SK-N-SH treated with all-trans-retinoic acid at 6 μM for 48 hours (cell line): ENCODE measurements at regions not wholly inside any gene's neighbourhood (a gene's known extent, or its start where the extent isn't known, plus 50 kb on each side); places are given as distances from the start of the nearest gene placed in this dataset.

Experiments used
- ATAC-seq: fragments of 200-7000 bp; cut with Tn5 transposase; 3 replicates; pipeline ENCODE4 v1.9.1; 2020; ENCODE audit warnings: mild to moderate bottlenecking, moderate library complexity
- ARNTL ChIP-seq: fragments of 450-650 bp; formaldehyde crosslinking; IDR thresholded peaks from 2 replicates; pipeline ENCODE4 v1.5.0; 2020; ENCODE audit warnings: low read depth, mild to moderate bottlenecking, moderate library complexity, borderline replicate concordance
- BACH2 ChIP-seq: fragments of 250-450 bp; sonication (Bioruptor Pico); IDR thresholded peaks from 2 replicates; pipeline ENCODE4 v1.9.0; 2021; ENCODE audit warnings: mild to moderate bottlenecking, borderline replicate concordance
- CREB5 ChIP-seq: fragments of 250-450 bp; sonication (Bioruptor Pico); IDR thresholded peaks from 2 replicates; pipeline ENCODE4 v1.5.1; 2020; ENCODE audit warnings: low read depth, mild to moderate bottlenecking, moderate library complexity
- CSDC2 ChIP-seq: fragments of 250-450 bp; sonication (Bioruptor Pico); IDR thresholded peaks from 2 replicates; pipeline ENCODE4 v1.5.0; 2020; ENCODE audit warnings: mild to moderate bottlenecking, moderate library complexity
- ESRRG ChIP-seq: fragments of 250-450 bp; sonication (Bioruptor Pico); IDR thresholded peaks from 2 replicates; pipeline ENCODE4 v1.6.1; 2021; ENCODE audit warnings: mild to moderate bottlenecking
- GLIS3 ChIP-seq: fragments of 250-450 bp; sonication (Bioruptor Pico); IDR thresholded peaks from 2 replicates; pipeline ENCODE4 v1.5.0; 2020; ENCODE audit warnings: mild to moderate bottlenecking, moderate library complexity
- ISL1 ChIP-seq: fragments of 250-450 bp; sonication (Bioruptor Pico); IDR thresholded peaks from 2 replicates; pipeline ENCODE4 v2.1.2; 2022; ENCODE audit warnings: mild to moderate bottlenecking, moderate library complexity
- PPARA ChIP-seq: fragments of 250-450 bp; sonication (Bioruptor Pico); IDR thresholded peaks from 2 replicates; pipeline ENCODE4 v1.5.0; 2020; ENCODE audit warnings: mild to moderate bottlenecking, borderline replicate concordance
- RARB ChIP-seq: fragments of 250-450 bp; sonication (Bioruptor Pico); IDR thresholded peaks from 2 replicates; pipeline ENCODE4 v1.8.0; 2021; ENCODE audit warnings: mild to moderate bottlenecking, moderate library complexity
- SNAI2 ChIP-seq: fragments of 250-450 bp; sonication (Bioruptor Pico); IDR thresholded peaks from 2 replicates; pipeline ENCODE4 v1.5.0; 2020; ENCODE audit warnings: mild to moderate bottlenecking, moderate library complexity
- TCF4 ChIP-seq: fragments of 250-450 bp; sonication (Bioruptor Pico); IDR thresholded peaks from 2 replicates; pipeline ENCODE4 v1.8.0; 2021; ENCODE audit warnings: mild to moderate bottlenecking, moderate library complexity, borderline replicate concordance
- TOX ChIP-seq: fragments of 250-450 bp; sonication (Bioruptor Pico); IDR thresholded peaks from 2 replicates; pipeline ENCODE4 v1.8.0; 2021; ENCODE audit warnings: mild to moderate bottlenecking, moderate library complexity, borderline replicate concordance
- TSHZ2 ChIP-seq: fragments of 250-450 bp; sonication (Bioruptor Pico); IDR thresholded peaks from 2 replicates; pipeline ENCODE4 v1.5.0; 2020; ENCODE audit warnings: mild to moderate bottlenecking, moderate library complexity
- ZC3H10 ChIP-seq: fragments of 250-450 bp; sonication (Bioruptor Pico); IDR thresholded peaks from 2 replicates; pipeline ENCODE4 v1.5.1; 2021; ENCODE audit warnings: mild to moderate bottlenecking, moderate library complexity
- ZFP3 ChIP-seq: fragments of 250-450 bp; sonication (Bioruptor Pico); IDR thresholded peaks from 2 replicates; pipeline ENCODE4 v1.5.0; 2020; ENCODE audit warnings: mild to moderate bottlenecking, moderate library complexity
- ZFP30 ChIP-seq: fragments of 450-650 bp; formaldehyde crosslinking; IDR thresholded peaks from 2 replicates; pipeline ENCODE4 v1.5.0; 2022; ENCODE audit warnings: mild to moderate bottlenecking, moderate library complexity
- ZNF70 ChIP-seq: fragments of 450-650 bp; formaldehyde crosslinking; IDR thresholded peaks from 2 replicates; pipeline ENCODE4 v1.5.0; 2020; ENCODE audit warnings: mild to moderate bottlenecking, moderate library complexity
- ZNF8 ChIP-seq: fragments of 450-650 bp; formaldehyde crosslinking; IDR thresholded peaks from 2 replicates; pipeline ENCODE4 v1.5.0; 2020; ENCODE audit warnings: mild to moderate bottlenecking, moderate library complexity
- TF ChIP-seq, protein P1 (sequence below): fragments of 250-450 bp; sonication (Bioruptor Pico); IDR thresholded peaks from 2 replicates; pipeline ENCODE4 v1.8.0; 2021; ENCODE audit warnings: low read depth, mild to moderate bottlenecking, moderate library complexity, borderline replicate concordance
- TF ChIP-seq, protein P2 (sequence below): fragments of 250-450 bp; sonication (Bioruptor Pico); IDR thresholded peaks from 2 replicates; pipeline ENCODE4 v1.5.1; 2021; ENCODE audit warnings: mild to moderate bottlenecking, moderate library complexity

- ATAC-seq = no peak
- TF ChIP-seq TCF4 (no peak), PPARA (CRISPR knock-in tag) (no peak), ZC3H10 (CRISPR knock-in tag) (no peak), TSHZ2 (CRISPR knock-in tag) (no peak), ZNF70 (CRISPR knock-in tag) (no peak), CREB5 (CRISPR knock-in tag) (no peak), ESRRG (CRISPR knock-in tag) (no peak), BACH2 (CRISPR knock-in tag) (no peak), ARNTL (no peak), RARB (no peak), ZFP3 (CRISPR knock-in tag) (no peak), TOX (no peak), SNAI2 (no peak)
- TF ChIP-seq, protein P1, sequence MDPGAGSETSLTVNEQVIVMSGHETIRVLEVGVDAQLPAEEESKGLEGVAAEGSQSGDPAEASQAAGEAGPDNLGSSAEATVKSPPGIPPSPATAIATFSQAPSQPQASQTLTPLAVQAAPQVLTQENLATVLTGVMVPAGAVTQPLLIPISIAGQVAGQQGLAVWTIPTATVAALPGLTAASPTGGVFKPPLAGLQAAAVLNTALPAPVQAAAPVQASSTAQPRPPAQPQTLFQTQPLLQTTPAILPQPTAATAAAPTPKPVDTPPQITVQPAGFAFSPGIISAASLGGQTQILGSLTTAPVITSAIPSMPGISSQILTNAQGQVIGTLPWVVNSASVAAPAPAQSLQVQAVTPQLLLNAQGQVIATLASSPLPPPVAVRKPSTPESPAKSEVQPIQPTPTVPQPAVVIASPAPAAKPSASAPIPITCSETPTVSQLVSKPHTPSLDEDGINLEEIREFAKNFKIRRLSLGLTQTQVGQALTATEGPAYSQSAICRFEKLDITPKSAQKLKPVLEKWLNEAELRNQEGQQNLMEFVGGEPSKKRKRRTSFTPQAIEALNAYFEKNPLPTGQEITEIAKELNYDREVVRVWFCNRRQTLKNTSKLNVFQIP (CRISPR knock-in tag) = no peak
- TF ChIP-seq, protein P2, sequence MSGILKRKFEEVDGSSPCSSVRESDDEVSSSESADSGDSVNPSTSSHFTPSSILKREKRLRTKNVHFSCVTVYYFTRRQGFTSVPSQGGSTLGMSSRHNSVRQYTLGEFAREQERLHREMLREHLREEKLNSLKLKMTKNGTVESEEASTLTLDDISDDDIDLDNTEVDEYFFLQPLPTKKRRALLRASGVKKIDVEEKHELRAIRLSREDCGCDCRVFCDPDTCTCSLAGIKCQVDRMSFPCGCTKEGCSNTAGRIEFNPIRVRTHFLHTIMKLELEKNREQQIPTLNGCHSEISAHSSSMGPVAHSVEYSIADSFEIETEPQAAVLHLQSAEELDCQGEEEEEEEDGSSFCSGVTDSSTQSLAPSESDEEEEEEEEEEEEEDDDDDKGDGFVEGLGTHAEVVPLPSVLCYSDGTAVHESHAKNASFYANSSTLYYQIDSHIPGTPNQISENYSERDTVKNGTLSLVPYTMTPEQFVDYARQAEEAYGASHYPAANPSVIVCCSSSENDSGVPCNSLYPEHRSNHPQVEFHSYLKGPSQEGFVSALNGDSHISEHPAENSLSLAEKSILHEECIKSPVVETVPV (CRISPR knock-in tag) = no peak
- TF ChIP-seq, all 23 proteins: peak for 0
Observed at GRCh38 chr16:61277849-61278248, 758.4 kb downstream of the CDH8 start.

DNA sequence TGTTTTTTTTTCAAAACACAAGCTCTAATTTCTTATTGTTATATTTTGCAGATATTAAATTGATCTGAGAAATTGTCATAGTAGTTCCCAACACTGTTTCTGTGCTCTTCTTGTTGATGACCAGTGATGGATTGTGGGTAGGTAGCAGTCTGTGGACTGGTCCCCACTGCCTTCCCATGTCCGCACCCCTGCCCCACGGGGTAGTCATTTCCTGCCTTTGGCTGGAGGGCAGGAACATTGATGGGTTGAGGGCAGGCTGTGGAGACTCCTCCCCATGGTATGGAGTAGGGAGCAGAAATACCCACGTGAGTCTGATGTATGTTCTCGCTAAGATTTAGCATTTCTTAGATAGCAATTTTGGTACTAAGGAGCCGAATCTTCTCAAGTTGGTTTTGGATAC lies 762.0 kb downstream of the CDH8 start:
- ATAC-seq = no peak
- no peak for TF ChIP-seq SNAI2
- no peak for TF ChIP-seq ISL1 (CRISPR knock-in tag)
- no peak for TF ChIP-seq ZNF8 (CRISPR knock-in tag)
- no peak for TF ChIP-seq TSHZ2 (CRISPR knock-in tag)
- no peak for TF ChIP-seq CREB5 (CRISPR knock-in tag)
- TF ChIP-seq TOX = no peak
- TF ChIP-seq, protein P2 (CRISPR knock-in tag) = no peak
- TF ChIP-seq ZC3H10 (CRISPR knock-in tag) = no peak
- TF ChIP-seq PPARA (CRISPR knock-in tag) = no peak
- TF ChIP-seq CSDC2 (CRISPR knock-in tag) = no peak
- TF ChIP-seq ZFP30 (CRISPR knock-in tag) = no peak
- no peak for TF ChIP-seq ZNF70 (CRISPR knock-in tag)
- TF ChIP-seq GLIS3 (CRISPR knock-in tag) = no peak
- TF ChIP-seq ESRRG (CRISPR knock-in tag) = no peak
- TF ChIP-seq, protein P1 (CRISPR knock-in tag) = no peak
